Peyer's patch (tissue), 4 donors: ENCODE measurements at regions not wholly inside any gene's neighbourhood (a gene's known extent, or its start where the extent isn't known, plus 50 kb on each side); places are given as distances from the start of the nearest gene placed in this dataset.

Experiments
- POLR2A ChIP-seq, 2 donors: fragments of 450-650 bp; IDR thresholded peaks; one replicate each; pipeline ENCODE4 v1.5.1; 2017; ENCODE audit warnings: antibody characterized with exemption in 2 of 2, mild to moderate bottlenecking in 2 of 2, moderate library complexity in 2 of 2
- TF ChIP-seq, protein P1 (sequence below), 6 experiments: fragments of 450-650 bp in 4 of 6; fragments of 200-600 bp in 2 of 6; sonication (generic) in 1 of 6; IDR thresholded peaks; one replicate each; pipeline ENCODE4 v1.5.1; 2017 to 2019; ENCODE audit warnings: antibody characterized with exemption in 6 of 6, mild to moderate bottlenecking in 3 of 6, moderate library complexity in 1 of 6

DNA sequence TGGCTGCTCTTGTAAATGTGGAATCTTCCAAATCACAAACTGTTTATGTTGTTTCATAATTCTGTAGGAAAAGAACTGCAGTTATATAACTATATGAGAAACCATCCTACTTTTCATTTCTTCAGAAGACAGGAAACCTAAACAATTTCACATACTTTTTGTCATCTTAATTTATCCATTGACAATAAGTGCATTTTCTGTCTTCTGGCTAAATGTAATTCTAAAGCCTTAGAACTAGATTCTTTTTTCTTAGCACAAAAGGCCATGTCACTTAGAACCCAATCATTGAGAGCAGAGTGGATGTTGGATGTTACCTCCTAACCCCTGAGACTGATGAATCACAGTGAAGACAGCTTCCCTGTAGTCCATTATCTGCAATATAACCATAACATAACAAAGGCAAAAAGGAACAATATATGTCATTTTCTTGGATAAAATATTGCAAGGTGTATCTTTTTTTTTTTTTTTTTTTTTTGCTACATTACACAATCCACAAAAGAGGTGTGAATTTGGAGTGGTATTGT, 410.2 kb upstream of the PRMT6 start:
- TF ChIP-seq, protein P1, sequence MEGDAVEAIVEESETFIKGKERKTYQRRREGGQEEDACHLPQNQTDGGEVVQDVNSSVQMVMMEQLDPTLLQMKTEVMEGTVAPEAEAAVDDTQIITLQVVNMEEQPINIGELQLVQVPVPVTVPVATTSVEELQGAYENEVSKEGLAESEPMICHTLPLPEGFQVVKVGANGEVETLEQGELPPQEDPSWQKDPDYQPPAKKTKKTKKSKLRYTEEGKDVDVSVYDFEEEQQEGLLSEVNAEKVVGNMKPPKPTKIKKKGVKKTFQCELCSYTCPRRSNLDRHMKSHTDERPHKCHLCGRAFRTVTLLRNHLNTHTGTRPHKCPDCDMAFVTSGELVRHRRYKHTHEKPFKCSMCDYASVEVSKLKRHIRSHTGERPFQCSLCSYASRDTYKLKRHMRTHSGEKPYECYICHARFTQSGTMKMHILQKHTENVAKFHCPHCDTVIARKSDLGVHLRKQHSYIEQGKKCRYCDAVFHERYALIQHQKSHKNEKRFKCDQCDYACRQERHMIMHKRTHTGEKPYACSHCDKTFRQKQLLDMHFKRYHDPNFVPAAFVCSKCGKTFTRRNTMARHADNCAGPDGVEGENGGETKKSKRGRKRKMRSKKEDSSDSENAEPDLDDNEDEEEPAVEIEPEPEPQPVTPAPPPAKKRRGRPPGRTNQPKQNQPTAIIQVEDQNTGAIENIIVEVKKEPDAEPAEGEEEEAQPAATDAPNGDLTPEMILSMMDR (IDR thresholded peaks at IDR 0.05): no peak
- TF ChIP-seq POLR2A (IDR thresholded peaks at IDR 0.05): no peak
